OCI-LY7 (cell line): ENCODE measurements at regions not wholly inside any gene's neighbourhood (a gene's known extent, or its start where the extent isn't known, plus 50 kb on each side); places are given as distances from the start of the nearest gene placed in this dataset.

Experiments
- EZH2phosphoT487 ChIP-seq: fragments of 200-600 bp; sonication (generic); IDR thresholded peaks from 2 replicates; pipeline ENCODE4 v1.6.1; 2018; ENCODE audit warnings: low read depth, borderline replicate concordance, mild to moderate bottlenecking, mixed run types, antibody characterized with exemption, low read length, moderate library complexity, mixed read lengths
- TF ChIP-seq, protein P1 (sequence below): fragments of 200-600 bp; sonication (generic); conservative IDR thresholded peaks from 2 replicates; pipeline ENCODE4 v1.5.1; 2014; ENCODE audit warnings: mild to moderate bottlenecking, antibody characterized with exemption, low read length, moderate library complexity, mixed read lengths

DNA sequence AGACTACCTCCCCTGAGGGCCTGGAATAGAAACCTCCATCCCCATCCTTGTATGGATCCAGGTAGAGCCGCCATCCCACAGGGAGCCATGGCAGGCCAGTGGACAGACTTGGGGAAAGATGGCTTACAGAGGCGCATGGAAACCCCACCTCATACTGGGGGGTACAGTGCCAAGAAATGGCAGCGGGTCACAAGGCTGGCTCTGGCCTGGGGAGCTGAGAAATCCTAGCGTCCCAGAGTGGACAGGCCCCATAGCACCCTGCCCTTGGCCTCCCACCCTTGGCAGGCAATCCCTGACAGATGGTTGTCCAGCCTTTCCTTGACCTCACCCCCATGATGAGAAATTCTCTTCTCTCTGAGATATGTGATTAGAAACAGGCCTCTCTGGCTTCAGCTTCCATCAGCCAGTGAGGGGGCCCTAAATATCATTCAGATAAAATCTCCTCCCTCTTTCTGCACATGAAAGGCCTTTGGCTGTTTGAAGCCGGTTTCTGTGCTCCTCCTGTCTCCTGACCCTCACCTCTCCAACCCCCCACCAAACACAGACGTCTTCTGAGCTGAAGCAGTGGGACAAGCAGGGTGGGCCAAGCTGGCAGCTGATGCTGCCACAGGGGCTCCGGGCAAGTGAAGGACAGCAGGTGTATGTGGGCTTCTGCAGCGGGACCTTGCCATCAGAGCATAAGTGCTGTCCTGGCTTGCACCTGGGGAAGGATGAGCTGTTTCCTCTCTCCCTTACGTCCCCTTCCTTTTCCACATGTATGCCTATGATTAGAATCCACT, 204.4 kb upstream of the MAMLD1 start:
- TF ChIP-seq, protein P1, sequence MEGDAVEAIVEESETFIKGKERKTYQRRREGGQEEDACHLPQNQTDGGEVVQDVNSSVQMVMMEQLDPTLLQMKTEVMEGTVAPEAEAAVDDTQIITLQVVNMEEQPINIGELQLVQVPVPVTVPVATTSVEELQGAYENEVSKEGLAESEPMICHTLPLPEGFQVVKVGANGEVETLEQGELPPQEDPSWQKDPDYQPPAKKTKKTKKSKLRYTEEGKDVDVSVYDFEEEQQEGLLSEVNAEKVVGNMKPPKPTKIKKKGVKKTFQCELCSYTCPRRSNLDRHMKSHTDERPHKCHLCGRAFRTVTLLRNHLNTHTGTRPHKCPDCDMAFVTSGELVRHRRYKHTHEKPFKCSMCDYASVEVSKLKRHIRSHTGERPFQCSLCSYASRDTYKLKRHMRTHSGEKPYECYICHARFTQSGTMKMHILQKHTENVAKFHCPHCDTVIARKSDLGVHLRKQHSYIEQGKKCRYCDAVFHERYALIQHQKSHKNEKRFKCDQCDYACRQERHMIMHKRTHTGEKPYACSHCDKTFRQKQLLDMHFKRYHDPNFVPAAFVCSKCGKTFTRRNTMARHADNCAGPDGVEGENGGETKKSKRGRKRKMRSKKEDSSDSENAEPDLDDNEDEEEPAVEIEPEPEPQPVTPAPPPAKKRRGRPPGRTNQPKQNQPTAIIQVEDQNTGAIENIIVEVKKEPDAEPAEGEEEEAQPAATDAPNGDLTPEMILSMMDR = no peak
- no peak for TF ChIP-seq EZH2phosphoT487
